Endothelial cell of umbilical vein (primary cell): ENCODE measurements at regions not wholly inside any gene's neighbourhood (a gene's known extent, or its start where the extent isn't known, plus 50 kb on each side); places are given as distances from the start of the nearest gene placed in this dataset.

Source experiments
- BruUV-seq: library from RNA; stranded (reverse); fragments of 400-500 nt; replicated peaks from 2 replicates; lab custom pipeline; 2021; lab: Mats Ljungman, UMichigan
- CTCF ChIA-PET: fragments of 300-600, 350-600 bp; sonication (Branson Sonifier 250); formaldehyde crosslinking; loops from one replicate; lab custom pipeline; 2021; ENCODE audit warnings: antibody characterized with exemption, inconsistent platforms; lab: Charles Lee
- POLR2A ChIA-PET: fragments of 300-600, 350-600 bp; sonication (Branson Sonifier 250); formaldehyde crosslinking; loops from one replicate; lab custom pipeline; 2021; ENCODE audit warnings: antibody characterized with exemption, inconsistent platforms; lab: Charles Lee
- DNase-seq: peaks from one replicate; pipeline ENCODE4 v3.0.0-alpha.2; 2011; ENCODE audit warnings: low read depth, low spot score
- FAIRE-seq: peaks from 2 replicates; lab custom pipeline; 2011; peaks lifted over from hg19 to GRCh38; lab: Jason Lieb, UNC
- H2AFZ ChIP-seq: 2 replicates; pipeline ENCODE4 v1.6.0; 2012; ENCODE audit warnings: low read depth, low read length, control low read depth, inconsistent platforms
- H3K27ac ChIP-seq: 2 replicates; pipeline ENCODE4 v1.5.1; 2011; ENCODE audit warnings: low read depth, mild to moderate bottlenecking, control low read depth, low read length, moderate library complexity; ENCODE audit not compliant: insufficient read depth
- H3K27me3 ChIP-seq, 2 experiments: 2 replicates each; pipeline versions ENCODE4 v1.6.0 to v1.6.1; 2011; ENCODE audit warnings: low read length in 2 of 2, mixed read lengths in 1 of 2; ENCODE audit not compliant: control insufficient read depth in 2 of 2, insufficient read depth in 2 of 2
- H3K36me3 ChIP-seq, 2 experiments: 2 replicates in 1 of 2; 3 replicates in 1 of 2; pipeline ENCODE4 v1.5.1; 2011; ENCODE audit warnings: low read length in 2 of 2, mild to moderate bottlenecking in 1 of 2, moderate library complexity in 1 of 2; ENCODE audit not compliant: control insufficient read depth in 2 of 2, insufficient read depth in 2 of 2; ENCODE audit errors: extremely low read depth in 1 of 2
- H3K4me1 ChIP-seq: 3 replicates; pipeline ENCODE4 v1.5.1; 2011; ENCODE audit warnings: mild to moderate bottlenecking, low read length; ENCODE audit not compliant: control insufficient read depth, insufficient read depth; ENCODE audit errors: extremely low read depth
- H3K4me2 ChIP-seq: 2 replicates; pipeline ENCODE4 v1.6.1; 2011; ENCODE audit warnings: low read length, control low read depth, mixed read lengths; ENCODE audit not compliant: insufficient read depth
- H3K4me3 ChIP-seq, 3 experiments: fragments of 200-600 bp in 1 of 3; sonication (generic), shearing (Covaris generic) in 1 of 3; replicated peaks in 1 of 3; 2 replicates each; pipeline ENCODE4 v1.5.1; 2011 to 2016; ENCODE audit warnings: control low read depth in 3 of 3, low read length in 3 of 3, mild to moderate bottlenecking in 2 of 3, inconsistent platforms in 1 of 3, low read depth in 1 of 3, moderate library complexity in 1 of 3; ENCODE audit not compliant: insufficient read depth in 1 of 3
- H3K79me2 ChIP-seq: 2 replicates; pipeline ENCODE4 v1.6.0; 2012; ENCODE audit warnings: low read length, inconsistent platforms; ENCODE audit not compliant: control insufficient read depth, insufficient read depth
- H3K9ac ChIP-seq: replicated peaks from 2 replicates; pipeline ENCODE3; 2011; ENCODE audit warnings: low read length, control low read depth; ENCODE audit not compliant: insufficient read depth; ENCODE audit errors: extremely low read depth
- H3K9me1 ChIP-seq: replicated peaks from 3 replicates; pipeline ENCODE4 v1.6.0; 2011; ENCODE audit warnings: mild to moderate bottlenecking, low read length; ENCODE audit not compliant: control insufficient read depth, insufficient read depth; ENCODE audit errors: extremely low read depth
- H3K9me3 ChIP-seq: replicated peaks from 2 replicates; pipeline ENCODE4 v1.5.1; 2012; ENCODE audit warnings: low read length, inconsistent platforms; ENCODE audit not compliant: control insufficient read depth, insufficient read depth
- H4K20me1 ChIP-seq: replicated peaks from 2 replicates; pipeline ENCODE3; 2011; ENCODE audit warnings: mild to moderate bottlenecking, low read length; ENCODE audit not compliant: control insufficient read depth, insufficient read depth; ENCODE audit errors: extremely low read depth
- CTCF ChIP-seq, 2 donors: IDR thresholded peaks; 1 replicate in 1 of 2; 2 replicates in 1 of 2; pipeline ENCODE4 v1.5.1; 2011; ENCODE audit warnings: low read length in 2 of 2, mild to moderate bottlenecking in 2 of 2, moderate library complexity in 2 of 2, control low read depth in 1 of 2, inconsistent platforms in 1 of 2, low read depth in 1 of 2; ENCODE audit not compliant: insufficient read depth in 1 of 2; ENCODE audit errors: extremely low read depth in 1 of 2
- EZH2 ChIP-seq: IDR thresholded peaks from 2 replicates; pipeline ENCODE4 v1.6.1; 2012; ENCODE audit warnings: borderline replicate concordance, low read depth, mild to moderate bottlenecking, moderate library complexity, low read length, inconsistent platforms; ENCODE audit not compliant: severe bottlenecking
- FOS ChIP-seq: IDR thresholded peaks from 2 replicates; pipeline ENCODE4 v1.6.1; 2011; ENCODE audit warnings: mild to moderate bottlenecking, low read length, moderate library complexity, borderline replicate concordance; ENCODE audit not compliant: insufficient read depth
- GATA2 ChIP-seq: IDR thresholded peaks from 2 replicates; pipeline ENCODE4 v1.7.0; 2011; ENCODE audit warnings: low read depth, mild to moderate bottlenecking, moderate library complexity, mixed read lengths, low read length; ENCODE audit not compliant: insufficient read length, insufficient read depth
- JUN ChIP-seq: IDR thresholded peaks from 2 replicates; pipeline ENCODE4 v1.6.1; 2011; ENCODE audit warnings: borderline replicate concordance, low read depth; ENCODE audit not compliant: insufficient read length, insufficient read depth
- MAX ChIP-seq: IDR thresholded peaks from 2 replicates; pipeline ENCODE4 v1.6.1; 2011; ENCODE audit not compliant: insufficient read depth, insufficient read length
- MYC ChIP-seq: IDR thresholded peaks from one replicate; pipeline ENCODE4 v1.6.1; 2011; ENCODE audit warnings: mild to moderate bottlenecking, low read depth, low read length
- POLR2A ChIP-seq: IDR thresholded peaks from 2 replicates; pipeline ENCODE4 v1.6.1; 2012; ENCODE audit warnings: low read depth, mild to moderate bottlenecking, control low read depth, low read length
- POLR2AphosphoS5 ChIP-seq: IDR thresholded peaks from 2 replicates; pipeline ENCODE4 v1.6.1; 2012; ENCODE audit warnings: low read depth, mild to moderate bottlenecking, control low read depth, low read length, moderate library complexity; ENCODE audit not compliant: insufficient read depth
- dilution Hi-C: fragments of 300-500 bp; cut with MboI; formaldehyde crosslinking; loops from one replicate; pipeline ENCODE4 v1.15.0; 2019; ENCODE audit warnings: low sequenced_read_pairs; ENCODE audit not compliant: extremely low pct_ligation_motif_present
- intact Hi-C: fragments of 100-400 bp; cut with micrococcal nuclease; formaldehyde crosslinking; loops from one replicate; pipeline ENCODE4 v1.10.0; 2022

- Histone ChIP-seq H3K79me2 (no peaks in the 10 kb centered on the region), H3K9me1 (no peaks in the 10 kb centered on the region), H3K4me2 (no peak overlapping the region), H4K20me1 (no peaks in the 10 kb centered on the region), H3K36me3 (no peaks in the 10 kb centered on the region), H3K27me3 (no peaks in the 10 kb centered on the region), H3K9ac (no peak overlapping the region), H3K4me1 (no peaks in the 10 kb centered on the region), H2AFZ (no peak overlapping the region), H3K4me3 (no peak overlapping the region), H3K27ac (no peak overlapping the region), H3K9me3 (no peaks in the 10 kb centered on the region)
- TF ChIP-seq JUN (no peak), MAX (no peak), EZH2 (no peak), CTCF (IDR thresholded peaks at IDR 0.05; ENCODE audit: extremely low read depth in 1 of 2, insufficient read depth in 1 of 2, low read depth in 1 of 2, low read length in 2 of 2) (no peak), FOS (no peak), MYC (no peak), POLR2AphosphoS5 (no peak), POLR2A (no peak), GATA2 (no peak)
- BruUV-seq = no TSS peak
- dilution Hi-C loops (no loop called here), intact Hi-C loops (no loop called here)
- ChIA-PET POLR2A (no interaction called here), CTCF (no interaction called here)
- FAIRE-seq (no peak), DNase-seq (no peak)
These were observed 194.4 kb downstream of the KBTBD8 start for GRCh38 chr3:67192466-67192865.
